ENCODE measurements at regions not wholly inside any gene's neighbourhood (a gene's known extent, or its start where the extent isn't known, plus 50 kb on each side); places are given as distances from the start of the nearest gene placed in this dataset.

DNA sequence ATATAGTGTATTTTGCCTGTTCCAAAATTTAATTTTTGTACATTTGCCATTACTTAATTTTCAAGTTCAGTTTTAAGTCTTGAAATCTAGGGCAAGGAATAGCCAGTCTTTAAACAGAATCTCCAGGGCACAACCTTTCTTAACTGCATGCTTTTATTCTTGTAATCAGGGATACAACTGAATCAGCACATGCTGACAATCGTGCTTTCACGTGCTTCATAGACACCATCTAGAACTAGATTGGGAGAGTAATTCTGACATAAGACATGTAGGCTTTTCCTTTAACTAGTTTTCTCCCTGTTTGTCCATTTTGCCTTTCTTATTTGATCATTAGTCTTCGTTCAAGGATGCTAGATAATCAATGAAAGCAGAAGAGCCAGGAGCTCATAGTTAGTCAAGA, 650.4 kb upstream of the CADM2 start:
- intact Hi-C loops (cut with micrococcal nuclease), result loop anchor here (1.0 to 2.0 kb wide), 2 partner anchors 64 to 1194 kb away; no protein-coding TSS in a partner anchor
- POLR2A ChIA-PET, result no interaction called here
- TF ChIP-seq MED1 (CRISPR knock-in tag; IDR thresholded peaks at IDR 0.05; ENCODE audit: borderline replicate concordance) (no peak), ZNF124 (CRISPR knock-in tag; IDR thresholded peaks at IDR 0.05) (no peak), BHLHE40 (IDR thresholded peaks at IDR 0.05; ENCODE audit: low read length) (peak; percentile 50; the same call in 1 of the 2 replicates)
- TF ChIP-seq, protein P1, sequence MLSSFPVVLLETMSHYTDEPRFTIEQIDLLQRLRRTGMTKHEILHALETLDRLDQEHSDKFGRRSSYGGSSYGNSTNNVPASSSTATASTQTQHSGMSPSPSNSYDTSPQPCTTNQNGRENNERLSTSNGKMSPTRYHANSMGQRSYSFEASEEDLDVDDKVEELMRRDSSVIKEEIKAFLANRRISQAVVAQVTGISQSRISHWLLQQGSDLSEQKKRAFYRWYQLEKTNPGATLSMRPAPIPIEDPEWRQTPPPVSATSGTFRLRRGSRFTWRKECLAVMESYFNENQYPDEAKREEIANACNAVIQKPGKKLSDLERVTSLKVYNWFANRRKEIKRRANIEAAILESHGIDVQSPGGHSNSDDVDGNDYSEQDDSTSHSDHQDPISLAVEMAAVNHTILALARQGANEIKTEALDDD (IDR thresholded peaks at IDR 0.05), result peak; percentile 37; the same call in 1 of the 2 replicates
- TF ChIP-seq, protein P2, sequence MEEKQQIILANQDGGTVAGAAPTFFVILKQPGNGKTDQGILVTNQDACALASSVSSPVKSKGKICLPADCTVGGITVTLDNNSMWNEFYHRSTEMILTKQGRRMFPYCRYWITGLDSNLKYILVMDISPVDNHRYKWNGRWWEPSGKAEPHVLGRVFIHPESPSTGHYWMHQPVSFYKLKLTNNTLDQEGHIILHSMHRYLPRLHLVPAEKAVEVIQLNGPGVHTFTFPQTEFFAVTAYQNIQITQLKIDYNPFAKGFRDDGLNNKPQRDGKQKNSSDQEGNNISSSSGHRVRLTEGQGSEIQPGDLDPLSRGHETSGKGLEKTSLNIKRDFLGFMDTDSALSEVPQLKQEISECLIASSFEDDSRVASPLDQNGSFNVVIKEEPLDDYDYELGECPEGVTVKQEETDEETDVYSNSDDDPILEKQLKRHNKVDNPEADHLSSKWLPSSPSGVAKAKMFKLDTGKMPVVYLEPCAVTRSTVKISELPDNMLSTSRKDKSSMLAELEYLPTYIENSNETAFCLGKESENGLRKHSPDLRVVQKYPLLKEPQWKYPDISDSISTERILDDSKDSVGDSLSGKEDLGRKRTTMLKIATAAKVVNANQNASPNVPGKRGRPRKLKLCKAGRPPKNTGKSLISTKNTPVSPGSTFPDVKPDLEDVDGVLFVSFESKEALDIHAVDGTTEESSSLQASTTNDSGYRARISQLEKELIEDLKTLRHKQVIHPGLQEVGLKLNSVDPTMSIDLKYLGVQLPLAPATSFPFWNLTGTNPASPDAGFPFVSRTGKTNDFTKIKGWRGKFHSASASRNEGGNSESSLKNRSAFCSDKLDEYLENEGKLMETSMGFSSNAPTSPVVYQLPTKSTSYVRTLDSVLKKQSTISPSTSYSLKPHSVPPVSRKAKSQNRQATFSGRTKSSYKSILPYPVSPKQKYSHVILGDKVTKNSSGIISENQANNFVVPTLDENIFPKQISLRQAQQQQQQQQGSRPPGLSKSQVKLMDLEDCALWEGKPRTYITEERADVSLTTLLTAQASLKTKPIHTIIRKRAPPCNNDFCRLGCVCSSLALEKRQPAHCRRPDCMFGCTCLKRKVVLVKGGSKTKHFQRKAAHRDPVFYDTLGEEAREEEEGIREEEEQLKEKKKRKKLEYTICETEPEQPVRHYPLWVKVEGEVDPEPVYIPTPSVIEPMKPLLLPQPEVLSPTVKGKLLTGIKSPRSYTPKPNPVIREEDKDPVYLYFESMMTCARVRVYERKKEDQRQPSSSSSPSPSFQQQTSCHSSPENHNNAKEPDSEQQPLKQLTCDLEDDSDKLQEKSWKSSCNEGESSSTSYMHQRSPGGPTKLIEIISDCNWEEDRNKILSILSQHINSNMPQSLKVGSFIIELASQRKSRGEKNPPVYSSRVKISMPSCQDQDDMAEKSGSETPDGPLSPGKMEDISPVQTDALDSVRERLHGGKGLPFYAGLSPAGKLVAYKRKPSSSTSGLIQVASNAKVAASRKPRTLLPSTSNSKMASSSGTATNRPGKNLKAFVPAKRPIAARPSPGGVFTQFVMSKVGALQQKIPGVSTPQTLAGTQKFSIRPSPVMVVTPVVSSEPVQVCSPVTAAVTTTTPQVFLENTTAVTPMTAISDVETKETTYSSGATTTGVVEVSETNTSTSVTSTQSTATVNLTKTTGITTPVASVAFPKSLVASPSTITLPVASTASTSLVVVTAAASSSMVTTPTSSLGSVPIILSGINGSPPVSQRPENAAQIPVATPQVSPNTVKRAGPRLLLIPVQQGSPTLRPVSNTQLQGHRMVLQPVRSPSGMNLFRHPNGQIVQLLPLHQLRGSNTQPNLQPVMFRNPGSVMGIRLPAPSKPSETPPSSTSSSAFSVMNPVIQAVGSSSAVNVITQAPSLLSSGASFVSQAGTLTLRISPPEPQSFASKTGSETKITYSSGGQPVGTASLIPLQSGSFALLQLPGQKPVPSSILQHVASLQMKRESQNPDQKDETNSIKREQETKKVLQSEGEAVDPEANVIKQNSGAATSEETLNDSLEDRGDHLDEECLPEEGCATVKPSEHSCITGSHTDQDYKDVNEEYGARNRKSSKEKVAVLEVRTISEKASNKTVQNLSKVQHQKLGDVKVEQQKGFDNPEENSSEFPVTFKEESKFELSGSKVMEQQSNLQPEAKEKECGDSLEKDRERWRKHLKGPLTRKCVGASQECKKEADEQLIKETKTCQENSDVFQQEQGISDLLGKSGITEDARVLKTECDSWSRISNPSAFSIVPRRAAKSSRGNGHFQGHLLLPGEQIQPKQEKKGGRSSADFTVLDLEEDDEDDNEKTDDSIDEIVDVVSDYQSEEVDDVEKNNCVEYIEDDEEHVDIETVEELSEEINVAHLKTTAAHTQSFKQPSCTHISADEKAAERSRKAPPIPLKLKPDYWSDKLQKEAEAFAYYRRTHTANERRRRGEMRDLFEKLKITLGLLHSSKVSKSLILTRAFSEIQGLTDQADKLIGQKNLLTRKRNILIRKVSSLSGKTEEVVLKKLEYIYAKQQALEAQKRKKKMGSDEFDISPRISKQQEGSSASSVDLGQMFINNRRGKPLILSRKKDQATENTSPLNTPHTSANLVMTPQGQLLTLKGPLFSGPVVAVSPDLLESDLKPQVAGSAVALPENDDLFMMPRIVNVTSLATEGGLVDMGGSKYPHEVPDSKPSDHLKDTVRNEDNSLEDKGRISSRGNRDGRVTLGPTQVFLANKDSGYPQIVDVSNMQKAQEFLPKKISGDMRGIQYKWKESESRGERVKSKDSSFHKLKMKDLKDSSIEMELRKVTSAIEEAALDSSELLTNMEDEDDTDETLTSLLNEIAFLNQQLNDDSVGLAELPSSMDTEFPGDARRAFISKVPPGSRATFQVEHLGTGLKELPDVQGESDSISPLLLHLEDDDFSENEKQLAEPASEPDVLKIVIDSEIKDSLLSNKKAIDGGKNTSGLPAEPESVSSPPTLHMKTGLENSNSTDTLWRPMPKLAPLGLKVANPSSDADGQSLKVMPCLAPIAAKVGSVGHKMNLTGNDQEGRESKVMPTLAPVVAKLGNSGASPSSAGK (IDR thresholded peaks at IDR 0.05), result peak; percentile 80
- TF ChIP-seq, protein P3, sequence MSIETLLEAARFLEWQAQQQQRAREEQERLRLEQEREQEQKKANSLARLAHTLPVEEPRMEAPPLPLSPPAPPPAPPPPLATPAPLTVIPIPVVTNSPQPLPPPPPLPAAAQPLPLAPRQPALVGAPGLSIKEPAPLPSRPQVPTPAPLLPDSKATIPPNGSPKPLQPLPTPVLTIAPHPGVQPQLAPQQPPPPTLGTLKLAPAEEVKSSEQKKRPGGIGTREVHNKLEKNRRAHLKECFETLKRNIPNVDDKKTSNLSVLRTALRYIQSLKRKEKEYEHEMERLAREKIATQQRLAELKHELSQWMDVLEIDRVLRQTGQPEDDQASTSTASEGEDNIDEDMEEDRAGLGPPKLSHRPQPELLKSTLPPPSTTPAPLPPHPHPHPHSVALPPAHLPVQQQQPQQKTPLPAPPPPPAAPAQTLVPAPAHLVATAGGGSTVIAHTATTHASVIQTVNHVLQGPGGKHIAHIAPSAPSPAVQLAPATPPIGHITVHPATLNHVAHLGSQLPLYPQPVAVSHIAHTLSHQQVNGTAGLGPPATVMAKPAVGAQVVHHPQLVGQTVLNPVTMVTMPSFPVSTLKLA (conservative IDR thresholded peaks at IDR 0.05), result 0 out of 4 replicates have a peak, but pooled peaks of 1 of the 2 experiments have one; percentile 33
- TF ChIP-seq, protein P4, sequence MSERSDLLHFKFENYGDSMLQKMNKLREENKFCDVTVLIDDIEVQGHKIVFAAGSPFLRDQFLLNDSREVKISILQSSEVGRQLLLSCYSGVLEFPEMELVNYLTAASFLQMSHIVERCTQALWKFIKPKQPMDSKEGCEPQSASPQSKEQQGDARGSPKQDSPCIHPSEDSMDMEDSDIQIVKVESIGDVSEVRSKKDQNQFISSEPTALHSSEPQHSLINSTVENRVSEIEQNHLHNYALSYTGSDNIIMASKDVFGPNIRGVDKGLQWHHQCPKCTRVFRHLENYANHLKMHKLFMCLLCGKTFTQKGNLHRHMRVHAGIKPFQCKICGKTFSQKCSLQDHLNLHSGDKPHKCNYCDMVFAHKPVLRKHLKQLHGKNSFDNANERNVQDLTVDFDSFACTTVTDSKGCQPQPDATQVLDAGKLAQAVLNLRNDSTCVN (CRISPR knock-in tag; IDR thresholded peaks at IDR 0.05), result no peak

More for the DNA sequence above, 650.4 kb upstream of the CADM2 start:
- peak; percentile 29 for ATAC-seq
- Histone ChIP-seq H3K9me1 (ENCODE audit: control insufficient read depth, insufficient read depth, low read length) (no peaks in the 10 kb centered on the region), H3K27me3 (ENCODE audit: control insufficient read depth in 2 of 2, insufficient read depth in 2 of 2, low read length in 2 of 2) (no peaks in the 10 kb centered on the region), H3K79me2 (ENCODE audit: control insufficient read depth, insufficient read depth, low read length) (peaks cover 82% of the 10 kb centered on the region), H3K9ac (ENCODE audit: insufficient read depth in 1 of 2, low read depth in 2 of 2, low read length in 2 of 2) (peak overlapping the region in 1 of 2 experiments; percentile 60; a peak in 2 of 4 replicates), H3K9me3 (replicated peaks; ENCODE audit: control insufficient read depth, insufficient read depth, low read depth, low read length) (no peaks in the 10 kb centered on the region), H3K27ac (ENCODE audit: extremely low read depth, low read depth, low read length) (peak overlapping the region; percentile 71), H3K4me3 (no peak overlapping the region; the same call in 1 of the 2 replicates), H3K4me1 (replicated peaks in 1 of 2; ENCODE audit: control insufficient read depth in 2 of 2, insufficient read depth in 2 of 2, low read length in 2 of 2) (no peaks in the 10 kb centered on the region; a peak in 1 of 5 replicates), H2AFZ (ENCODE audit: low read depth, low read length) (peak overlapping the region; percentile 72), H3K36me3 (ENCODE audit: control insufficient read depth, insufficient read depth, low read length) (no peaks in the 10 kb centered on the region), H3K4me2 (ENCODE audit: insufficient read depth, low read length) (peak overlapping the region; percentile 75), H4K20me1 (replicated peaks; ENCODE audit: control insufficient read depth, insufficient read depth, low read length) (no peaks in the 10 kb centered on the region)
- DNase-seq (ENCODE audit: extremely low read depth in 1 of 4, low spot score in 3 of 4), result no peak
- no peak for FAIRE-seq
- CTCF ChIA-PET (ENCODE audit: low intra/inter-chr PET ratio), result no interaction called here
- BruUV-seq (replicated peaks), result no TSS peak
- 0% methylated on average over 3 of the region's 3 CpGs for WGBS (ENCODE audit: insufficient coverage, low coverage, missing lambda C conversion rate)
- in situ Hi-C loops (cut with MboI), result no loop called here

Measured in K562 (cell line).